B cell (primary cell): ENCODE measurements at regions not wholly inside any gene's neighbourhood (a gene's known extent, or its start where the extent isn't known, plus 50 kb on each side); places are given as distances from the start of the nearest gene placed in this dataset.

Source experiments
- ATAC-seq: fragments of 200-7000 bp; cut with Tn5 transposase; one replicate; pipeline ENCODE4 v1.10.0; 2021; ENCODE audit warnings: low read depth, mild to moderate bottlenecking, moderate number of reproducible peaks, moderate library complexity
- CTCF ChIA-PET: fragments of 350-600 bp; sonication (Branson Sonifier 250); formaldehyde crosslinking; loops from one replicate; lab custom pipeline; 2021; ENCODE audit warnings: antibody characterized with exemption, inconsistent platforms; lab: Charles Lee
- POLR2A ChIA-PET: fragments of 350-600 bp; sonication (Branson Sonifier 250); formaldehyde crosslinking; loops from one replicate; lab custom pipeline; 2021; ENCODE audit warnings: antibody characterized with exemption; lab: Charles Lee
- DNase-seq: peaks from one replicate; pipeline ENCODE4 v3.0.0; 2013
- H2AFZ ChIP-seq: 2 replicates; pipeline ENCODE4 v1.6.1; 2012; ENCODE audit warnings: mild to moderate bottlenecking, low read depth, low read length; ENCODE audit not compliant: insufficient read depth, poor library complexity, severe bottlenecking
- H3K27ac ChIP-seq, 2 donors: 1 replicate in 1 of 2; 2 replicates in 1 of 2; pipeline ENCODE4 v1.5.1; 2012 to 2013; ENCODE audit warnings: low read length in 2 of 2, mild to moderate bottlenecking in 2 of 2, moderate library complexity in 1 of 2
- H3K27me3 ChIP-seq, 4 experiments: fragments of 200-600 bp in 1 of 4; sonication (generic) in 1 of 4; replicated peaks in 1 of 4; 1 replicate in 2 of 4; 2 replicates in 2 of 4; pipeline versions ENCODE4 v1.6.1 to v1.7.0; 2013 to 2016; ENCODE audit warnings: low read length in 3 of 4, mild to moderate bottlenecking in 2 of 4, mixed read lengths in 1 of 4, moderate library complexity in 1 of 4; ENCODE audit not compliant: insufficient read depth in 4 of 4, control insufficient read depth in 3 of 4; ENCODE audit errors: control extremely low read depth in 1 of 4
- H3K36me3 ChIP-seq, 2 experiments: replicated peaks in 1 of 2; 1 replicate in 1 of 2; 2 replicates in 1 of 2; pipeline versions ENCODE4 v1.6.1 to v1.7.1; 2013; ENCODE audit warnings: low read length in 1 of 2; ENCODE audit not compliant: insufficient read depth in 2 of 2, control insufficient read depth in 1 of 2; ENCODE audit errors: control extremely low read depth in 1 of 2, extremely low read depth in 1 of 2
- H3K4me1 ChIP-seq, 2 donors: fragments of 200-600 bp in 1 of 2; sonication (generic) in 1 of 2; 1 replicate in 1 of 2; 2 replicates in 1 of 2; pipeline versions ENCODE4 v1.5.1 to v1.6.1; 2013 to 2017; ENCODE audit warnings: low read length in 2 of 2; ENCODE audit not compliant: control insufficient read depth in 2 of 2, insufficient read depth in 2 of 2
- H3K4me2 ChIP-seq: replicated peaks from 2 replicates; pipeline ENCODE3; 2012; ENCODE audit warnings: mild to moderate bottlenecking, low read depth, low read length; ENCODE audit not compliant: poor library complexity, severe bottlenecking
- H3K4me3 ChIP-seq, 5 experiments: fragments of 200-600 bp in 1 of 5; sonication (generic) in 1 of 5; 1 replicate in 3 of 5; 2 replicates in 2 of 5; pipeline versions ENCODE4 v1.5.1 to v1.7.0; 2011 to 2016; ENCODE audit warnings: low read length in 4 of 5, mild to moderate bottlenecking in 4 of 5, low read depth in 2 of 5, control low read depth in 1 of 5, moderate library complexity in 1 of 5; ENCODE audit not compliant: insufficient read depth in 1 of 5; ENCODE audit errors: control extremely low read depth in 1 of 5, extremely low read depth in 1 of 5
- H3K79me2 ChIP-seq: fragments of 200-600 bp; sonication (generic); one replicate; pipeline ENCODE4 v1.6.0; 2016; ENCODE audit warnings: low read length; ENCODE audit not compliant: control insufficient read depth, insufficient read depth
- H3K9ac ChIP-seq: fragments of 200-600 bp; sonication (generic); 2 replicates; pipeline ENCODE4 v1.6.1; 2017; ENCODE audit warnings: mild to moderate bottlenecking, low read length, moderate library complexity
- H3K9me3 ChIP-seq, 3 donors: one replicate each; pipeline versions ENCODE4 v1.6.1 to v1.7.1; 2013; ENCODE audit warnings: low read length in 2 of 3; ENCODE audit not compliant: control insufficient read depth in 2 of 3, insufficient read depth in 1 of 3; ENCODE audit errors: control extremely low read depth in 1 of 3
- H4K20me1 ChIP-seq: 2 replicates; pipeline ENCODE4 v1.6.0; 2012; ENCODE audit warnings: mild to moderate bottlenecking, low read length; ENCODE audit not compliant: insufficient read depth, control insufficient read depth, poor library complexity, severe bottlenecking
- H3K27ac Mint-ChIP-seq: one replicate; pipeline ENCODE4 v1.8.0; 2021; ENCODE audit warnings: mixed read lengths
- H3K27me3 Mint-ChIP-seq: one replicate; pipeline ENCODE4 v1.8.0; 2021; ENCODE audit warnings: mixed read lengths
- H3K4me1 Mint-ChIP-seq: one replicate; pipeline ENCODE4 v1.8.0; 2021; ENCODE audit warnings: mixed read lengths
- H3K4me3 Mint-ChIP-seq: one replicate; pipeline ENCODE4 v1.8.0; 2021; ENCODE audit warnings: mixed read lengths
- H3K9me3 Mint-ChIP-seq: one replicate; pipeline ENCODE4 v1.8.0; 2022; ENCODE audit warnings: mixed read lengths; ENCODE audit not compliant: insufficient read depth
- EZH2 ChIP-seq: IDR thresholded peaks from 2 replicates; pipeline ENCODE4 v1.6.1; 2012; ENCODE audit warnings: borderline replicate concordance, low read depth, mild to moderate bottlenecking, moderate library complexity, low read length; ENCODE audit not compliant: insufficient read depth, poor library complexity, severe bottlenecking
- WGBS: methylation state at CpG from one replicate; pipeline ENCODE4 v1.1.5; 2013; ENCODE audit warnings: missing lambda C conversion rate; ENCODE audit not compliant: insufficient coverage; 5-methylcytosine and 5-hydroxymethylcytosine counted together
- intact Hi-C: fragments of 100-400 bp; cut with micrococcal nuclease; formaldehyde crosslinking; loops from one replicate; pipeline ENCODE4 v1.10.0; 2022
- TF ChIP-seq, protein P1 (sequence below): fragments of 200-600 bp; IDR thresholded peaks from one replicate; pipeline ENCODE4 v1.8.0; 2022; ENCODE audit warnings: antibody characterized with exemption, mild to moderate bottlenecking

DNA sequence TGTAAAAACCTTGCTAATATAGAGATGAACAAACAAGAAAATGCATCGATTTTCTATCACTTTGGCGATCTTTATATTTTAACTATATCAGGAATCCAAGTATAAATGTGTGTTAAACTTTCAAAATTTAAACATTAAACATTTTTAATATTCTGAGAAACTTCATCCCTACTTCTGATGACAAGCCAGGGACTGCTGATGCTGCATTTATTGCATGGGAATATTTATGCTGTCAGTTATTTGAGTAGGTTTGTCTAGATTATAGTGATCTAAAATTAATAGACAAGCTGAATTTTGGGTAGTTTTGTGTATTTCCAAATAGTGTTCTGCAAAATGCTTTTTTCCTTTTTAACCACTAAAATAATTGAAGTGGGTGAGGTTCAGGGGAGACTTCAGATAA lies 175.3 kb downstream of the LEPR start:
- POLR2A ChIA-PET, result no interaction called here
- intact Hi-C loops, result no loop called here
- no peak for TF ChIP-seq EZH2
- TF ChIP-seq, protein P1, sequence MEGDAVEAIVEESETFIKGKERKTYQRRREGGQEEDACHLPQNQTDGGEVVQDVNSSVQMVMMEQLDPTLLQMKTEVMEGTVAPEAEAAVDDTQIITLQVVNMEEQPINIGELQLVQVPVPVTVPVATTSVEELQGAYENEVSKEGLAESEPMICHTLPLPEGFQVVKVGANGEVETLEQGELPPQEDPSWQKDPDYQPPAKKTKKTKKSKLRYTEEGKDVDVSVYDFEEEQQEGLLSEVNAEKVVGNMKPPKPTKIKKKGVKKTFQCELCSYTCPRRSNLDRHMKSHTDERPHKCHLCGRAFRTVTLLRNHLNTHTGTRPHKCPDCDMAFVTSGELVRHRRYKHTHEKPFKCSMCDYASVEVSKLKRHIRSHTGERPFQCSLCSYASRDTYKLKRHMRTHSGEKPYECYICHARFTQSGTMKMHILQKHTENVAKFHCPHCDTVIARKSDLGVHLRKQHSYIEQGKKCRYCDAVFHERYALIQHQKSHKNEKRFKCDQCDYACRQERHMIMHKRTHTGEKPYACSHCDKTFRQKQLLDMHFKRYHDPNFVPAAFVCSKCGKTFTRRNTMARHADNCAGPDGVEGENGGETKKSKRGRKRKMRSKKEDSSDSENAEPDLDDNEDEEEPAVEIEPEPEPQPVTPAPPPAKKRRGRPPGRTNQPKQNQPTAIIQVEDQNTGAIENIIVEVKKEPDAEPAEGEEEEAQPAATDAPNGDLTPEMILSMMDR, result no peak

DNA sequence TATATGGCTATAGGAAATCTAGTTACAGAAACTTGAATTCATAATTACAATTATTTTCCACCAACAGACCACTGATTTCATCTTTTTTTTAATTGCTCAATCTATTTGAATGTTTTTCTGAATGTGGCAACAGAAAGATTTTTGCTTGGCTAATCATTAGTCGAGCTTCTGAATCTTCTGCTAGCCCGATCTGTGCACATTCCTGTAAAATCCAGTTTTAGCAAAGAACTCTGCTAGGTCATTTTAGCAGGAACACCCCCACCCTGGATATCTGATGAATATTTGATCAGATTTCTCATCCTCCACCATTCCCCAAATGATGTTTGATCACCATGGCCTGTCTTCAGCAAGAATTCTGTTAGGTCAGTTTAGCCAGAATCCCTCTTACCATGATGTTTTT lies 176.3 kb downstream of the LEPR start:
- no peaks in the 10 kb centered on the region for H3K36me3 ChIP-seq
- Mint-ChIP-seq H3K27me3 (no peaks in the 10 kb centered on the region), H3K4me1 (no peaks in the 10 kb centered on the region), H3K27ac (no peak overlapping the region), H3K4me3 (no peak overlapping the region), H3K9me3 (no peaks in the 10 kb centered on the region)
- no peaks in the 10 kb centered on the region for H3K27me3 ChIP-seq
- no peak overlapping the region for H3K9ac ChIP-seq
- no peaks in the 10 kb centered on the region for H3K9me3 ChIP-seq
- H2AFZ ChIP-seq, result no peak overlapping the region
- no peak overlapping the region for H3K4me2 ChIP-seq
- DNase-seq, result no peak
- H3K4me1 ChIP-seq, result no peaks in the 10 kb centered on the region
- TF ChIP-seq, protein P1, result no peak
- TF ChIP-seq EZH2, result no peak
- intact Hi-C loops, result no loop called here
- no peaks in the 10 kb centered on the region for H3K79me2 ChIP-seq
- no peak for ATAC-seq
- no CpG with 5 or more reads among the region's 2 CpGs for WGBS
- H4K20me1 ChIP-seq, result no peaks in the 10 kb centered on the region
- H3K4me3 ChIP-seq, result no peak overlapping the region
- CTCF ChIA-PET, result no interaction called here
- POLR2A ChIA-PET, result no interaction called here
- H3K27ac ChIP-seq, result no peak overlapping the region

More for the DNA sequence above, 175.3 kb downstream of the LEPR start:
- DNase-seq, result no peak
- Histone ChIP-seq H3K4me2 (no peak overlapping the region), H3K27ac (no peak overlapping the region), H3K79me2 (no peaks in the 10 kb centered on the region), H3K36me3 (no peaks in the 10 kb centered on the region), H4K20me1 (no peaks in the 10 kb centered on the region), H3K4me1 (no peaks in the 10 kb centered on the region), H3K4me3 (no peak overlapping the region), H2AFZ (no peak overlapping the region), H3K9me3 (no peaks in the 10 kb centered on the region), H3K9ac (no peak overlapping the region), H3K27me3 (no peaks in the 10 kb centered on the region)
- H3K27ac Mint-ChIP-seq, result no peak overlapping the region
- no peaks in the 10 kb centered on the region for H3K9me3 Mint-ChIP-seq
- no CpG with 5 or more reads among the region's 2 CpGs for WGBS
- no peak for ATAC-seq
- no peaks in the 10 kb centered on the region for H3K4me1 Mint-ChIP-seq
- no peaks in the 10 kb centered on the region for H3K27me3 Mint-ChIP-seq
- no peak overlapping the region for H3K4me3 Mint-ChIP-seq
- CTCF ChIA-PET, result no interaction called here
